Fibroblast of skin of right quadriceps (primary cell): ENCODE measurements at regions not wholly inside any gene's neighbourhood (a gene's known extent, or its start where the extent isn't known, plus 50 kb on each side); places are given as distances from the start of the nearest gene placed in this dataset.
"Not testable (repeated sequence)": the region's sequence is repeated elsewhere in the genome, so short reads cannot be mapped to it uniquely, and the experiment has no call there.

Source experiments
- DNase-seq: peaks from one replicate; pipeline ENCODE4 v3.0.0-alpha.2; 2013

- DNase-seq, result peak; percentile 8
Measured at GRCh38 chr2:84373391-84373790, 85.7 kb downstream of the SUCLG1 start.

GRCh38 chr2:84362541-84362940, 96.5 kb downstream of the SUCLG1 start:
- no peak for DNase-seq

- peak; percentile 91 for DNase-seq
Measured at GRCh38 chr2:84338069-84338468, 121.0 kb downstream of the SUCLG1 start.

GRCh38 chr2:84327645-84328249, 131.3 kb downstream of the SUCLG1 start:
- DNase-seq, result no peak

- DNase-seq, result no peak
Measured at GRCh38 chr2:84326831-84327432, 132.1 kb downstream of the SUCLG1 start.

- DNase-seq, result no peak
Measured at GRCh38 chr2:84323890-84324289, 135.2 kb downstream of the SUCLG1 start.

- DNase-seq, result no peak
Measured at GRCh38 chr2:84320940-84321339, 138.1 kb downstream of the SUCLG1 start.

GRCh38 chr2:84319581-84319980, 139.5 kb downstream of the SUCLG1 start:
- DNase-seq, result no peak

GRCh38 chr2:84317135-84317534, 141.9 kb downstream of the SUCLG1 start:
- no peak for DNase-seq

- DNase-seq, result peak; percentile 70
Measured at GRCh38 chr2:84314901-84315330, 144.2 kb downstream of the SUCLG1 start.

GRCh38 chr2:84314250-84314649, 144.8 kb downstream of the SUCLG1 start:
- no peak for DNase-seq

- no peak for DNase-seq
Measured at GRCh38 chr2:84309281-84309680, 149.8 kb downstream of the SUCLG1 start.

- no peak for DNase-seq
Measured at GRCh38 chr2:84306361-84306760, 152.7 kb downstream of the SUCLG1 start.

GRCh38 chr2:84302513-84303412, 156.3 kb downstream of the SUCLG1 start:
- peak; percentile 41 for DNase-seq

GRCh38 chr2:84301717-84302116, 157.4 kb downstream of the SUCLG1 start:
- no peak for DNase-seq

GRCh38 chr2:84300696-84301029, 158.4 kb downstream of the SUCLG1 start:
- DNase-seq, result no peak

- DNase-seq, result not testable (repeated sequence)
Measured at GRCh38 chr2:84300001-84300695, 158.9 kb downstream of the SUCLG1 start.

- no peak for DNase-seq
Measured at GRCh38 chr2:84299211-84299775, 159.8 kb downstream of the SUCLG1 start.

- peak; percentile 5 for DNase-seq
Measured at GRCh38 chr2:84297155-84297554, 161.9 kb downstream of the SUCLG1 start.

GRCh38 chr2:84293791-84294380, 165.2 kb downstream of the SUCLG1 start:
- DNase-seq, result no peak

- DNase-seq, result no peak
Measured at GRCh38 chr2:84292545-84292944, 166.5 kb downstream of the SUCLG1 start.

- DNase-seq, result no peak
Measured at GRCh38 chr2:84290537-84290936, 168.5 kb downstream of the SUCLG1 start.

- DNase-seq, result no peak
Measured at GRCh38 chr2:84288293-84288692, 170.8 kb downstream of the SUCLG1 start.
